ENCODE measurements at regions not wholly inside any gene's neighbourhood (a gene's known extent, or its start where the extent isn't known, plus 50 kb on each side); places are given as distances from the start of the nearest gene placed in this dataset.

GRCh38 chr18:38805256-38805655, 1239.7 kb upstream of the CELF4 start:
- TF ChIP-seq POLR2A (IDR thresholded peaks at IDR 0.05) (no peak), CTCF (IDR thresholded peaks at IDR 0.05) (no peak)
